ENCODE measurements at regions not wholly inside any gene's neighbourhood (a gene's known extent, or its start where the extent isn't known, plus 50 kb on each side); places are given as distances from the start of the nearest gene placed in this dataset.
"Not testable (repeated sequence)": the region's sequence is repeated elsewhere in the genome, so short reads cannot be mapped to it uniquely, and the experiment has no call there.

GRCh38 chr6:134821928-134822864, 127.7 kb downstream of the ALDH8A1 start:
- peak; percentile 44 to 59 for DNase-seq (ENCODE audit: low read depth in 2 of 2)

- DNase-seq (ENCODE audit: low read depth in 2 of 2), result no peak
Observed at GRCh38 chr6:134821397-134821796, 128.5 kb downstream of the ALDH8A1 start.

DNA sequence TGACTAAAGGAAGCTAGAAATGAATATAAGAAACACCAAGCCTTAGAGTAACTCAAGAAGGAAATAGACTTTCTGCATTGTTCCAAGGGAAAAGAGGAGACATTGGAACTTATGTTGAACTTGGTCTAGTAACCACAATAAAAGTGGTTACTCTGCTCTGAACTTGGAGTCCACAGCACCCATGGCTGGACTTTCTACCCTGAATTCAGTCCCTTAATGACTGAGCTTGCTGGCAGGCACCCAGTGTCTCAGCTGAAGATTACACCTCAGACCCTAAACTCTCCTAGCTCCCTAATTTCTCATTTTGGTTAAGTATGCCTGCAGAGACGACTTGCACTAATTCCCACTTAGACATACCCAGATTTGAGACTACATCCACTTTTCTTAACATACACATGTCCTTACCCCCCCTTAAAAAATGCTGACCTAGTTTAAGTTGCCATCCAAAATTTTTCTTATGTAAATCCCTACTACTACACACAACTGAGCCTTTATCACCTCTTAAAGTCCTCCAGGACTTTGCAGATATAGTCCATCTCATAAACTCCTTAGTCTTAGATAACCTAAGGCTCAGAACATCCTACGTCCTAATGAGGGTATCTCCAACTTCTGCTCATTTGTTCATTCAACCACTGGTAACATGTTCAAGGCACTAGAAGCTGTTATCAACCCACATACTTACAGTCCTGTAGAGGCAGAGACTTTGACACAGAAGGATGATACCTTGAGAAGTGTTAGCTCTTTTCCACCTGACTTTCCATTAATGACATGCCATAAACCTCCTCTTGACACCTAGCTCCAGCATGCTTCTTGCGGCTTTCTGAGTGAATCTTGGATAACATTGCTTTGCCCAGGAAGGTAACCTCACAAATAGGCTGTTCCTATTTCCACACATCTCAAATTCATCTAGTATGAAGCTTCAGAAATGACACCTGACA, 129.8 kb downstream of the ALDH8A1 start:
- DNase-seq (ENCODE audit: low read depth in 2 of 2), result no peak

DNA sequence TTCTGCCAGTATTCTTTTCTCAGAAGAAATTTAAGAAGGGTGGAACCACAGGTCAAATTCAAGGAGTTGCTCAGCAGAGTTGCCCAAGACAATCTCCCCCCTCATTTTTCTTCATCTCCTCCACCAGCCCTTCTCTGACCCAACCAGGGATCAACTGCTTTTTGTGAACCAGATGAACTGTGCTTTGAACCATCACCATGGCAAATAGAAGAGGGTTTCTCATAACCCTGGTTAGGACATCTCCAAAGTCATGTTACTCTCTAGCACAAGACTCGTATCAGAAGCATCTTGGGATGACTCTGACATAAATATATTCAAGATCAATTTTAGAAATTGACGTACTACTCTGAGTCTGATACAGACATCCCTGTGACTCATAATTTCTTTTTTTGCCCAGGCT, 130.7 kb downstream of the ALDH8A1 start:
- DNase-seq (ENCODE audit: low read depth in 2 of 2), result no peak

- DNase-seq (ENCODE audit: low read depth in 2 of 2), result no peak
Observed at GRCh38 chr6:134817448-134817847, 132.5 kb downstream of the ALDH8A1 start.

DNA sequence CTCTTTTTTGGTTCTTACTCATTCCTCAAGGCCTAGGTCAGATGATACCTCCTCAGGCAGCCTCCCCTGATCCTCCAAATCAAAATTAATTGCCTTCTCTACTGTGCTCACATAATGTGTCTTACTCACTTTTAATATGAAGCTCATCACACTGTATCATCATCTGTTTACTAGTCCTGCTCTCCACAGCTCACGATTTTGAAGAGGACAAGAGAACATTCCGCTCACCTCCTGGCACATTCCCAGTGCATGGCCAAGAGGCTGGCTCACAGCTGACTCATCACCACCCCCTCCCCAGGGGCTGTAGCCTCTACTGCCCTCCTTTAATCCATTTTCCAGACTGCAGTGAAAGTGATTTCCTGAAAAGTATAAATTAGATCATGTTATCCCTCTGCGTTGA, 133.1 kb downstream of the ALDH8A1 start:
- DNase-seq (ENCODE audit: low read depth in 2 of 2), result peak; percentile 22 to 70

GRCh38 chr6:134816300-134816699, 133.6 kb downstream of the ALDH8A1 start:
- no peak for DNase-seq (ENCODE audit: low read depth in 2 of 2)

DNA sequence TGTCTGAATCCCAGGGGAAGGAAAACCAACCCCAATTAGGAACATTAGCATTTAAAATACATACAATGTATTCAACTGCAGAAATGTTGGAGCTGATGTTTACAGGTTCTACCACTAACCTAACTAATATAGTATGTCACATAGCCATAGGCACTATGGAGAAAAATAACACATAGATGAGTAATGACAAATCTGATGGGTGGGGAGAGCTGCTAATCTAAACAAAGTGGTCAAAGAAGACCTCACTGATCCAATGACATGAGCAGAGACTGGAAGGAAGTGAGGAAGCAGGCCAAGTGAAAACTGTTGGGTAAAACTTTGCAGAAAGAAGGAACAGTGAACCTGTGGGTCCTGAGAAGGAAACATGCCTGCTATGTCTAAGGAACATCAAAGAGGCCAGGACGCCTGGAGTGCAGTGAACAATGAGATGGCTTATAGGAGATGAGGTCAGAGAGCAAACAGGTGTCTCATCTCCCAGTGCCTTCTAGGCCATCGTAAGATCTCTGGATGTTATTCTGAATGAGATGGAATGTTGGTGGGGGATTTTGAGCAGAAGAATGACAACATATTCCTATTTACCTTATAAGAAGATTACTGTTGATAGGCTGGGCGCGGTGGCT, 135.7 kb downstream of the ALDH8A1 start:
- DNase-seq (ENCODE audit: low read depth in 2 of 2), result peak; percentile 21 to 50

- DNase-seq (ENCODE audit: low read depth in 2 of 2), result peak in 1 of 2 donors; percentile 97
Observed at GRCh38 chr6:134813146-134813545, 136.8 kb downstream of the ALDH8A1 start.

GRCh38 chr6:134810402-134810801, 139.5 kb downstream of the ALDH8A1 start:
- DNase-seq (ENCODE audit: low read depth in 2 of 2), result no peak

DNA sequence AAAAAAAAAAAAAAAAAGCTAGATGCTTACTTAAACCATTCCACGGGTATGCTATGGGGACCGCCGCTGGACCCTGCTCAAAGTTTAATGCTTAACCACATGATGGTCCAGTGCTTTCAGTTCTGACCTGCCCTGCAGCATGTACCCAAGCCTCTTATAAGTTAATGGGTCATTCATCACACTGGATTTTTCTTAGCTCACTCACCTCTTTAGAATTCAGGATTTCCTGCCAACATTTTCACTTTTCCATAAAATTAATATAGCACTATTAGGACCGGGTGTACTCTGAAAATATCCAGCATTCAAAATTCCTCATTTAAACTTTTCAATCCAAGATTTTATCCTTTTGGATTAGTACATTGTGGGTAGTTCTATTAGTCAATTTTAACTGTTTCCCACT, 140.8 kb downstream of the ALDH8A1 start:
- peak; percentile 16 to 57 for DNase-seq (ENCODE audit: low read depth in 2 of 2)

GRCh38 chr6:134806180-134806798, 143.6 kb downstream of the ALDH8A1 start:
- DNase-seq (ENCODE audit: low read depth in 2 of 2), result no peak

- no peak for DNase-seq (ENCODE audit: low read depth in 2 of 2)
Observed at GRCh38 chr6:134805168-134805567, 144.7 kb downstream of the ALDH8A1 start.

DNA sequence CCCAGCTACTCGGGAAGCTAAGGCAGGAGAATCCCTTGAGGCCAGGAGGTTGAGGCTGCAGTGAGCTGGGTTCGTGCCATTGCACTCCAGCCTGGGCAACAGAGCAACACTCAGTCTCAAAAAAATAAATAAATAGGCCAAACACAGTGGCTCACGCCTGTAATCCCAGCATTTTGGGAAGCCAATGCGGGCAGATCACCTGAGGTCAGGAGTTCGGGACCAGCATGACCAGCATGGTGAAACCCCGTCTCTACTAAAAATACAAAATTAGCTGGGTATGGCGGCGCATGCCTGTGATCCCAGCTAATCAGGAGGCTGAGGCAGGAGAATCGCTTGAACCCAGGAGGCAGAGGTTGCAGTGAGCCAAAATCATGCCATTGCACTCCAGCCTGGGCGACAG, 145.6 kb downstream of the ALDH8A1 start:
- not testable (repeated sequence) for DNase-seq (ENCODE audit: low read depth in 2 of 2)

DNA sequence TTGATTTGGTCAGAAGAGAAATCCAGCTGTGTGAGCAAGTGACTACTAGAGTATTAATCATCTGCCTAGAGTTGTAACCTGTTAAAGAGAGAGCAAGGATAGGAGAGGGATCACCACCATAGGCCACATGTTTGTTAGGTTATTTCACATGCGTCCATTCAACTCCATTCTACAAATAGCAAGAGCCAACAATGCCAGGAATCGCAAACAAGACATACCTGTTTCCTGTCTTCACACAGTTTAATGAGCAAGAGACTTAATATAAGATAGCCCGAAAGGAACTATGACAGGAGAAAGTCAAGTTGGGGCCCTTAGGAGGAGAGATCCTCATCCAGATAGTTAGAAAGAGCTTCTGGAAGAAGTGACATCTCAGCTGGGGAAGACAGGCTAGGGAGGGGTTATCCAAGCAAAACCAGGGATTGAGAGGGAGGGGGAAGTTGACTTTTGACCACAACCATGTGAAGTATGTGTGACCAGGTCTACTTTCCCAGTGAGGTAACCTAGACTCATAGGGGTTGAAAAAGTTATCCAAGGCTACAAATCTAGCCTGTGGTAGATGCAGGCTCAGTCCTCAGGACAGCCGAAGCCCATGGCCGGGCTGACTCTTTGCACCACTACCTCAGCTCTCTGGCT, 147.4 kb downstream of the ALDH8A1 start:
- DNase-seq (ENCODE audit: low read depth in 2 of 2), result no peak

- DNase-seq (ENCODE audit: low read depth in 2 of 2), result no peak
Observed at GRCh38 chr6:134797400-134798113, 152.3 kb downstream of the ALDH8A1 start.

- DNase-seq (ENCODE audit: low read depth in 2 of 2), result peak in 1 of 2 donors; percentile 19
Observed at GRCh38 chr6:134795691-134796090, 154.2 kb downstream of the ALDH8A1 start.

GRCh38 chr6:134795001-134795400, 154.9 kb downstream of the ALDH8A1 start:
- no peak for DNase-seq (ENCODE audit: low read depth in 2 of 2)

- not testable (repeated sequence) for DNase-seq (ENCODE audit: low read depth in 2 of 2)
Observed at GRCh38 chr6:134791243-134791843, 158.6 kb downstream of the ALDH8A1 start.
